Ovary (tissue), 3 donors: ENCODE measurements at regions not wholly inside any gene's neighbourhood (a gene's known extent, or its start where the extent isn't known, plus 50 kb on each side); places are given as distances from the start of the nearest gene placed in this dataset.

ENCODE experiments used
- CTCF ChIP-seq, 3 donors: fragments of 450-650 bp in 2 of 3; fragments of 200-600 bp in 1 of 3; IDR thresholded peaks; one replicate each; pipeline versions ENCODE4 v1.5.1 to v1.8.0; 2016 to 2022; ENCODE audit warnings: antibody characterized with exemption in 3 of 3, mild to moderate bottlenecking in 1 of 3
- POLR2A ChIP-seq: fragments of 450-650 bp; IDR thresholded peaks from one replicate; pipeline ENCODE4 v1.6.1; 2017; ENCODE audit warnings: antibody characterized with exemption, mild to moderate bottlenecking, moderate library complexity
- donor health status: DM: no; HTN: no; CAD: no.

- no peak for TF ChIP-seq CTCF (IDR thresholded peaks at IDR 0.05)
- TF ChIP-seq POLR2A, result no peak
Observed at GRCh38 chr10:44309939-44310761, 74.7 kb downstream of the CXCL12 start.
